ENCODE measurements at regions not wholly inside any gene's neighbourhood (a gene's known extent, or its start where the extent isn't known, plus 50 kb on each side); places are given as distances from the start of the nearest gene placed in this dataset.

DNA sequence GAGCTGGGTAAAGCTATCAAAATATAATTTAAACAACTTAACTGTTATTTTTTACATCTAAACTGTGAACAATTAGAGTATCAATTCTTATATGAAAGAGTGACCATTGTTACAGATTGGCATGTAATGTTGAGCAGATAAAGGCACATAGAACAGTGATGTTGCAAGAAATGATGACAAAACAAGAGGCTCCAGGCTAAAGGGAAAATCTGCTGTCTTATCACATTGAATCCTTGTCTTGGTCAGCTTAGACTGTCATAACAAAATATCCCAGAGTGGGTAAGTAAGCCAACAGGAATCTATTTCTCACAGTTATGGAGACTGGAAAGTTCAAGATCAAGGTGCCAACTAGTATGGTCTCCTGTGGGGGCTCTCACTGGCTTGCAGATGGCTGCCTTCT, 154.1 kb upstream of the PPP3CA start:
- Histone ChIP-seq H3K27me3 (ENCODE audit: insufficient read depth) (no peaks in the 10 kb centered on the region), H3K79me2 (replicated peaks; ENCODE audit: insufficient read depth) (no peaks in the 10 kb centered on the region), H2AFZ (no peak overlapping the region), H3K9me2 (ENCODE audit: insufficient read depth) (no peaks in the 10 kb centered on the region; the same call in 1 of the 2 replicates), H3F3A (replicated peaks; ENCODE audit: low read depth) (no peaks in the 10 kb centered on the region), H3K27ac (ENCODE audit: low read depth) (no peak overlapping the region), H3K4me2 (no peak overlapping the region), H3K36me3 (ENCODE audit: insufficient read depth) (no peaks in the 10 kb centered on the region), H4K20me1 (replicated peaks; ENCODE audit: insufficient read depth) (no peaks in the 10 kb centered on the region), H3K4me3 (no peak overlapping the region), H3K4me1 (ENCODE audit: insufficient read depth) (no peaks in the 10 kb centered on the region)
- ATAC-seq (no peak), DNase-seq (ENCODE audit: low spot score) (no peak)
- no peak overlapping the region for H3K27ac Mint-ChIP-seq
- H3K27me3 Mint-ChIP-seq (ENCODE audit: insufficient read depth, low read depth, poor library complexity) = peaks cover 2% of the 10 kb centered on the region
- H3K9me3 Mint-ChIP-seq = no peaks in the 10 kb centered on the region; the same call in 2 of the 3 replicates
- H3K4me1 Mint-ChIP-seq = peaks cover 7% of the 10 kb centered on the region; the same call in 1 of the 3 replicates
- H3K36me3 Mint-ChIP-seq (ENCODE audit: low read depth) = no peaks in the 10 kb centered on the region
- no peak overlapping the region for H3K4me3 Mint-ChIP-seq
- TF ChIP-seq ZNF114 (CRISPR knock-in tag; IDR thresholded peaks at IDR 0.05) (no peak), EZH2 (IDR thresholded peaks at IDR 0.05; ENCODE audit: low read depth, unreplicated experiment) (no peak)

- Mint-ChIP-seq H3K27ac (no peak overlapping the region), H3K27me3 (ENCODE audit: insufficient read depth, low read depth, poor library complexity) (peaks cover 2% of the 10 kb centered on the region), H3K4me1 (peaks cover 7% of the 10 kb centered on the region; the same call in 1 of the 3 replicates), H3K9me3 (no peaks in the 10 kb centered on the region; the same call in 2 of the 3 replicates), H3K36me3 (ENCODE audit: low read depth) (no peaks in the 10 kb centered on the region), H3K4me3 (no peak overlapping the region)
- Histone ChIP-seq H3K27ac (ENCODE audit: low read depth) (no peak overlapping the region), H3K79me2 (replicated peaks; ENCODE audit: insufficient read depth) (no peaks in the 10 kb centered on the region), H3K27me3 (ENCODE audit: insufficient read depth) (no peaks in the 10 kb centered on the region), H3F3A (replicated peaks; ENCODE audit: low read depth) (no peaks in the 10 kb centered on the region), H4K20me1 (replicated peaks; ENCODE audit: insufficient read depth) (no peaks in the 10 kb centered on the region), H2AFZ (no peak overlapping the region), H3K4me2 (no peak overlapping the region), H3K4me3 (no peak overlapping the region), H3K9me2 (ENCODE audit: insufficient read depth) (no peaks in the 10 kb centered on the region; the same call in 1 of the 2 replicates), H3K4me1 (ENCODE audit: insufficient read depth) (no peaks in the 10 kb centered on the region), H3K36me3 (ENCODE audit: insufficient read depth) (no peaks in the 10 kb centered on the region)
- DNase-seq (ENCODE audit: low spot score) = no peak
- ATAC-seq = no peak
- TF ChIP-seq REST (IDR thresholded peaks at IDR 0.05; ENCODE audit: unreplicated experiment) (no peak), CREB1 (CRISPR knock-in tag; IDR thresholded peaks at IDR 0.05; ENCODE audit: low read depth) (no peak), EZH2phosphoT487 (IDR thresholded peaks at IDR 0.05; ENCODE audit: unreplicated experiment) (no peak), ZNF462 (CRISPR knock-in tag; IDR thresholded peaks at IDR 0.05) (no peak), JUNB (IDR thresholded peaks at IDR 0.05; ENCODE audit: unreplicated experiment) (no peak), STAT1 (IDR thresholded peaks at IDR 0.05; ENCODE audit: unreplicated experiment) (no peak), ZNF114 (CRISPR knock-in tag; IDR thresholded peaks at IDR 0.05) (no peak)
Observed at GRCh38 chr4:101500742-101501141, 153.4 kb upstream of the PPP3CA start.

All from GM23338 (cell line).